Mucosa of gallbladder (tissue), 1 donor: ENCODE measurements at regions not wholly inside any gene's neighbourhood (a gene's known extent, or its start where the extent isn't known, plus 50 kb on each side); places are given as distances from the start of the nearest gene placed in this dataset.
A peak's percentile ranks its signal among the peaks of the same experiment; 100 is the strongest.
"Not testable (repeated sequence)": the region's sequence is repeated elsewhere in the genome, so short reads cannot be mapped to it uniquely, and the experiment has no call there.

Experiments
- DNase-seq: peaks from one replicate; pipeline ENCODE4 v3.0.0-alpha.2; 2020; ENCODE audit warnings: low spot score
- donor health status: DM: no; HTN: no; CAD: no.

DNA sequence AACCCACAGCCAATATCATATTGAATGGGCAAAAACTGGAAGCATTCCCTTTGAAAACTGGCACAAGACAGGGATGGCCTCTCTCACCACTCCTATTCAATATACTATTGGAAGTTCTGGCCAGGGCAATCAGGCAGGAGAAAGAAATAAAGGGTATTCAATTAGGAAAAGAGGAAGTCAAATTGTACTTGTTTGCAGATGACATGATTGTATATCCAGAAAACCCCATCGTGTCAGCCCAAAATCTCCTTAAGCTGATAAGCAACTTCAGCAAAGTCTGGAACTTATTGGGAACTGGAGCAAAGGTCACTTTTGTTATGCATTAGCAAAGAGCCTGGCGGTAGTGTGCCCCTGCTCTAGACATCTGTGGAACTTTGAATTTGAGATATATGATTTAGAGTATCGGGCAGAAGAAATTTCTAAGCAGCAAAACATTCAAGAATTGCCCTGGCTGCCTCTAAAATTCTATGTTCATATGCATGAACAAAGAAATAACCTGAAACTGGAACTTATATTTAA lies 53.4 kb upstream of the PSMA1 start:
- not testable (repeated sequence) for DNase-seq

DNA sequence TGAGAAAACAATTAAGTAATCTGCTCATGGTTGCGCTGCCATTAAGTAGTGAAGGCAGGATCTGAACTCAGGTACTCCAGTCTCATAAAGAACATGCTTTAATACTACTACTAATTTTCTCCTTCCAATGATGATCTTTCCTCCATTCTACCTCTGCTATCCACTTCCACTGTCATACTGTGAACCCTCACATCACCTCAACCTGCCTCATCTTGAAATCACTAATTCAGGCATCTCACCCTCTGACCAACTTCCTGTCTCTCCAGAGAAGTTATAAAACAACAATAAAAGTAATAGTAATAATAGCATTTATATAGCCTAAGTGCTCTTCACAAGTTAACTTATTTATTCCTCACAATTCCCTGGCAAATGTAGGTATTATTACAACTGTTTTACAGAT lies 57.1 kb upstream of the PSMA1 start:
- DNase-seq: no peak

DNA sequence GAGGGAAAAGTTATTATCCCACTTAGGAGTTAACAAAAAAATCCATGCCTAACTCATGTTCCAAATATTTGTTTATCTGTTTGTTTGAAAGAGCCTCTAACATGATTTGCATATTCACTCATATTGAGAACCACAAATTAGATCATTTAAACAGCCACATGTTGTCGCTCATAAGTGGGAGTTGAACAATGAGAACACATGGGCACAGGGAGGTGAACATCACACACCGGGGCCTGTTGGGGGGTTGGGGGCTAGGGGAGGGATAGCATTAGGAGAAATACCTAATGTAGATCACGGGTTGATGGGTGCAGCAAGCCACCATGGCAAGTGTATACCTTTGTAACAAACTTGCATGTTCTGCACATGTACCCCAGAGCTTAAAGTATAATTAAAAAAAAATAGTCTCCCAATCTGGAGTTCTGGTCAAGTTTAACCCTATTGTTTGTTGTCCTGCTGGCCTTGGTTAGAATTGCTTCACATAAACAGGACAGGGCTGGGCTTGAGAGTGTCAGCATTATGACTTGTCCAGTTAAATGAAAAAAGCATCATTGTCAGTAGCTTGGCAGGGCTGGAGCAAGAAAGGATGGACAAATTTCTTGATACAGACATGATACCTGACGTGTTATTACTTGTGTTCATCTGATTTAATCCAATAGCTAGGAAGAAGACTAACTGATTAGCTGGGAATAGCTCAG lies 57.8 kb upstream of the PSMA1 start:
- no peak for DNase-seq

DNA sequence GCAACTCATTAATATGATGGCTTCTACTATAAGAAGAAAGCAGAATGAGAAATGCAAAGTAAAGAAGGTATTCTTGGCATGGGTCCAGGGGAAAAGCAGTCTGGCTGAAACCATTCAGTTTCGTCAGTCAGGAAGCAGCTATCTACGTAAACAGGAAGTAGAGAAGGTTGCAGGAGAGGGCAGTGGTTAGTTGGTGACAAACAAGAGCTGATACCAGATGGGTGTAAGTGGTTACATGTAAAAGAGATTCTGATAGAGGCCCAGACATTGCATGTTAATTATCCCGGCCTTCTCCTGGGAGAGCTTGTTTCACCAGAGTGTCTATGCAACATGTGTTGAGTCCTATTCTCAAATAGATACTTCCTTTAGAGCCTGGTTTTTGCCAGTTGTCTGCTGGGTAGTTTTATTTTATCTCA lies 58.4 kb upstream of the PSMA1 start:
- peak; percentile 58 for DNase-seq

DNA sequence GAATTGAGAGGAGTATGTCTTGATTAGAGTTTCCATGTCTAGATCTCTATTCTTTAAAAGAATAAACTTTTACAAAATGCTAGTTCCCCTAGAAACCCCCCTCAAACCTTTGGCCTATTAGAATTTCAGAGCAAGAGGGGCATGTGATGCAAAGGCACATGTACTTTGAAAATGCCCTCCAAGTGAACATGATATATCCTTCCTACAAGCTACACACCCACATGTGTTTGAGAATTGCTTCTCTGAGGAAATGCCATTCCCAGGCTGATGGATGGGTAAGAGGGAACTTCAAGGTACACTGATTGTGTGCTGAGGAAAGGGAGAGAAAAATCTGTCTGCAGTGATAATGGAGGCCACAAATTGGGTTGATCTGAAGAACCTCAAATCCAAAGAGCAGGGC lies 59.5 kb upstream of the PSMA1 start:
- no peak for DNase-seq

DNA sequence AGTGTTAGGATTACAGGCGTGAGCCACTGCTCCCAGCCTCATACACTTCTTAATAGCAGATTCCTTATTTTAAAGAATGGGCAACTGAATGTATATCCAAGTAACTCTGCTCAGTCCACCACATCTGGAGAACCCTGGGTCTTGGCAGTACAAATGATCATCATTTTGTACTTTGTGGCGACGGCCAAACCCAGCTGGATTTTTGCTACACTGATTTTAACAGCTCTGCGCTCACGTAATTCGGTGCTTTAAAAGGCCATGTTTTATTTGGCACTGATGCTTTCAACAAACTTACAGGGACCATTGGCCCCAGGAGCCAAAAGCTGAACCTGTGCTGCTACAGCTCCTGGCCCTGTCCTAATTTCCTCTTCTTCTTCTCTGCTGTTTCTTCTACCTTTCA lies 60.8 kb upstream of the PDE3B start:
- DNase-seq: no peak

DNA sequence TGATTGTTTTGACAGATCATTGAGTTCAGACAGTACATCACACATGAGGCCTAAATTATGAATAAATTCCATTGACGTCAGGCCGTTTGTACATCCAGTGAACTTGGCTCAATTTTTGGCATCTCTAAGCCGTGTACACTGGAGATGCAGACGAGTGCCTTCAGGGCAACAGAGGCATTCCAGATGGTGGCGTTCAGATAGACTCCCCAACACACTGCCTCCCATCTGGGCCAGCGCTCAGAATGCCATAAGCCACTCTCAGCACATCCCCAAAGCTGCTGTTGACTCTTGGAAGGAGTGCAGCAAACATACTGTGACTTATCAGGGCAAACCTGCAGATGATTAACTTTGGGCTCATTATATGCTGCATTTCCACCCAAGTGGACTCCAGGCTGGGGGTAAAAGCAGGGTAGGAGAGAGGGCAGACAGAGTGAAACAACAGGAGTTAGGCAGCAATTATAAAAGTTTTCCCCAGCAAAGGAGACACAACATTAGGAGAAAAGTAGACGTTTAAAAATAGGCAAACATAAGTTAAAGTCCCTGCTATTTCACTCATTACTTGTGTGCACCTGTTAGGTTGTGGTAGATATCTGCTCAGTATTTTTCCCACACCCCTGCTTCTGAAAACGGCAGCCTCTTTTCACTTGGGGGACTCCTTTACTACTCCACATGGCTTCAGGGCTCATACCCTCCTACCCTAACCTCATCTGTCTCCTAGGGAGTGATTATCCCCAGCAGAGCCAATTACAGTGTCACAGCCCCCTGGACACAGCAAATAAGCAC lies 60.2 kb upstream of the PDE3B start:
- peak; percentile 41 for DNase-seq

DNA sequence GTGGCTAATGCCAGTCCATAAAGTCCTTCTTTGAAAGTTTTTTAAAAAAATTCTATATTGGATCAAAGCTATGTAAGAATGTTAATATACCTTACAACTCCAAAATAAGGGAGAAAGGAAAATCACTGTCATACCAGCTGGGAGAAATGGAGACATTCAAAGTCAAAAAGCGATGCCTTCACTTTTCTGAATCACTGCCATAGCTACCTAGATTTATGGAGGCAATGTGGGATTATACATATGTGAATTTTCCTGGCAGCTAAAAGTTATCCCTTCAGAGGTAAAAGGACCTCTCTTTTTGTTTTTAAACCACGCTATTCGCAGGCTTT lies 59.6 kb upstream of the PDE3B start:
- DNase-seq: no peak

DNA sequence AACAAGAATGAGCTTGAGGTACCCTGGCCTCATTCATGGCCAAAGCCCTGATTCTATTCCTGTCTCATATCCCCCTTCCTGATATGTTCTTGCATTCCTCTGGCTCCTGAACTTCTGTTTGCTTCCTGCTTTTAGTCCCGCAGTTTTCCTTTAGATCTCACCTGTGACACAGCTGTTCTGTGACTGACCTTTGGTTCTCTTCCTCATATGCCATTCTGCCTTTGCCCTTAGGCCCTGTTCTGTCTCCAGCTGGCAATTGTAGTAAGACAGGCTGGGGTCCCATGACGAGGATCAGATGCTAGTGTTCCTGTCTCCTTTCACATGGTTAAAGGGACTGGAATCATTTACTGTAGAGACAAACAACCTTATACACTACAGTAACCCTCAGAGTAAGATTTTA lies 59.0 kb upstream of the PDE3B start:
- DNase-seq: no peak

DNA sequence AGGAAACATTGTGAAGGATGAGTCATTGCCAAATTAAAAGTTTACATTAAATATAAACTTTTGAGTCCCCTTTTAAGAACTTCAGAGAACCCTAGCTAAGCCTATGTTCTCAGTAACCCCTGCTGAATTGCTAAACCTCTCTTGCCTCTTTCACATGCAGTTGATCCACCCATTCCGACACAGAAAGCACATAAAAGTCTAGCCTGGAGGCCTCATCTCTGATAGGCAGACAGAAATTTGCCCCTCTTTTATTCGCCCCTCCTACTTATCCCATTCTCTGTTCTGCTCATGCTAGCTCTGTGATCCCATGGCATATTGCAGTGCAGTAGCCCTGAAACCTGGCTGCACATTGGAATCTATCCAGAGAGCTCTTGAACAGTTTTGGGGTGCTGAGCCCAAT lies 58.2 kb upstream of the PDE3B start:
- DNase-seq: no peak

DNA sequence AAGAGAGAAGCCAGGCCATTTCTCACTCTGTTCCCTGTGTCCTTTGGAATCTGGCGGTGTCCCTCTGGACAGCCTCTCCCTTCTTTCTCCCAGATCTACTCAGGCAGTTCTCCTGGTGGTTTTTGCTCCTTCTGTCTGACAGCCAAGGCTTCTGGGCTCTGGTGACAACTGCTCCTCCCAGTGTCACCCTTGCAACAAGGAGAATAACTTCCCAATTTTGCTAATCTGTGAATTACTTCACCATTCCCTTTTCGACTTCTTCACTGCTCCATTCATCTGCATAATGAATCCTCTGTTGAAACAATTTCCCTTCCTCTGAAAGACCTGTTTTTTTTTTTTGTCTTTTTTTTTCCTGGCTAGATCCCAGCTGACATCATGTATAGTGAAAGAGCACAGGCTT lies 56.3 kb upstream of the PDE3B start:
- no peak for DNase-seq

DNA sequence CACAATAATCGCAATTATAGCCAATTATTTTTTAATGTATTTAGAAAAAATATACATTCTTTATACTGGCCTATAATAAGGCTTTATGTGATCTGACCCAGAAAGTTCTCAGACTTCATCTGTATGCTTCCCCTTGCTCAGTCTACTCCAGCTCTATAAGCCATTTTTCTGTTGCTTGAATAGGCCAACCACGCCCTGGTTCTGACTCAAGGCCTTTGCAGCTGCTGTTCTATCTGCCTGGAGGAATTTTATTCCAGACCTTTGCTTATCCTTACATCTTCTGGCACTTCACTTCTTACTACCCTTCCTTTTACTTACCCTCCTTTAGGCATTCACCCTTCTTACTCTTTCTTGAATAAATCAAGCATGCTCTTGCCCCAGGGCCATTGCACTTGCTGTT lies 54.9 kb upstream of the PDE3B start:
- no peak for DNase-seq

DNA sequence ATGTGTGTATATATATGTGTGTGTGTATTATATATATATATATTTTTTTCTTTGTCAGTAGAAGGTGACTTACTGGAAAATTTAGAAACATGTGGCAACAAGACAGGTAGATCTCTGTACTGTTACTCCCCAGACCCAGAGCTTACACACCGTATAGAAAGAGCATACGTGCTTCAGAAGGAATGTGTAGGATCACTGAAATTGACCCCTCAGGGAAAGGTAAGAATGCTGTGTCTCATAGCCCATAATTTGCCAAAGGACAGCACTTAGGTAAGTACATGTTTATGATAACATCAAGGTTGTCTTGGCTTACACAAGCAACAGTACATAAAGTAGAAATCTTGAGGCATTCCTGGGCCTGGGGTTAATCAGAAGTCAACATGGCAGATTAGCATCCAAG lies 54.2 kb upstream of the PDE3B start:
- DNase-seq: no peak

DNA sequence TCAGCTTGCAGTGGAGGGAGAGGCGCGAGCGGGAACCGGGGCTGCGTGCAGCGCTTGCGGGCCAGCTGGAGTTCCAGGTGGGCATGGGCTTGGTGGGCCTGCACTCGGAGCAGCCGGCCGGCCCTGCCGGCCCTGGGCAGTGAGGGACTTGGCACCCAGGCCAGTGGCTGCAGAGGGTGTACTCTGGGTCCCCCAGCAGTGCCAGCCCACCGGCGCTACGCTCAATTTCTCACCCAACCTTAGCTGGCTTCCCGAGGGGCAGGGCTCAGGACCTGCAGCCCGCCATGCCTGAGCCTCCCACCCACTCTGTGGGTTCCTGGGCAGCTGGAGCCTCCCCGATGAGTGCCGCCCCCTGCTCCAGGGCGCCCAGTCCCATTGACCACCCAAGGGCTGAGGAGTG lies 52.6 kb upstream of the PDE3B start:
- DNase-seq: not testable (repeated sequence)

DNA sequence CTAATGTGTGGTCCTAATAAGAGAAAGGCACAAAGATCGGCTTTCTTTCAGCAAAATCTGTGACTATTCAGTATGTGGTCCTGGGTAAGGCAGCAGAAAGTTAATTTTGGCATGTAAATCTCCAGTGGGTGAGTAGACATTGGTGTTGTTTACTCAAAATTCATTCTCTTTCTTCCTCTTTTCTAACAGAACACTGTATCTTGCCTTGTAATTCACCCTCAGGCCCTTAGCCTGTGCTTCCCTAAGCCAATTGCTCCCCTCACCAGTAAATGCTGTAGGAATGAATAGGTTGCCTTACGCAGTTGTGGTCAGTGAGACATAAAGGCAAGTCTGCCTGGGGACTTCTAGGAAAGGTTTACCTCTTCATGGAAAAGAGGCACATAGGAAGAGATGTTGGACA lies 49.9 kb upstream of the PDE3B start:
- DNase-seq: no peak
